ENCODE measurements at regions not wholly inside any gene's neighbourhood (a gene's known extent, or its start where the extent isn't known, plus 50 kb on each side); places are given as distances from the start of the nearest gene placed in this dataset.

DNA sequence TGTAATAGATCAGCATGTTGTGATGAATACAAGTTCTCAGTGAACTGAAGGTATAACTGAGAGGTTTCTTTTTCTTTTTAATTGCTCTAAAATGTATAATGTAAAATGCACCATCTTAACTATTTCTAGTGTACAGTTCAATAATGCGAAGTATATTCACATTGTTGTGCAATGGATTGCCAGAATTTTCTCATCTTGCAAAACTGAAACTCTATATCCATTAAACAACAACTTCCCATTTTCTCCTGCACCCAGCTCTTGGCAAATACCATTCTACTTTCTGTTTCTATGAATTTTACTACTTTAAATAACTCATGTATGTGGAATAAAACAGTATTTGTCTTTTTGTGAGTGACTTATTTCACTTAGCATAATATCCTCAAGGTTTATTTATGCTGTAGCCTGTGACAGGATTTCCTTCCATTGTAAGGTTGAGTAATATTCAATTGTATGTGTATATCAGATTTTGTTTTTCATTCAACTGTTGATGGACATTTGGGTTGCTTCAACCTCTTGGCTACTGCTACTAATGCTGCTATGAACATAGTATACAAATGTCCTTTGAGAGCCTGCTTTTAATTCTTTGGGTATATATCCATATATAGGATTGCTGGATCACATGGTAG lies 53.5 kb upstream of the NPFFR2 start:
- TF ChIP-seq, protein P1, sequence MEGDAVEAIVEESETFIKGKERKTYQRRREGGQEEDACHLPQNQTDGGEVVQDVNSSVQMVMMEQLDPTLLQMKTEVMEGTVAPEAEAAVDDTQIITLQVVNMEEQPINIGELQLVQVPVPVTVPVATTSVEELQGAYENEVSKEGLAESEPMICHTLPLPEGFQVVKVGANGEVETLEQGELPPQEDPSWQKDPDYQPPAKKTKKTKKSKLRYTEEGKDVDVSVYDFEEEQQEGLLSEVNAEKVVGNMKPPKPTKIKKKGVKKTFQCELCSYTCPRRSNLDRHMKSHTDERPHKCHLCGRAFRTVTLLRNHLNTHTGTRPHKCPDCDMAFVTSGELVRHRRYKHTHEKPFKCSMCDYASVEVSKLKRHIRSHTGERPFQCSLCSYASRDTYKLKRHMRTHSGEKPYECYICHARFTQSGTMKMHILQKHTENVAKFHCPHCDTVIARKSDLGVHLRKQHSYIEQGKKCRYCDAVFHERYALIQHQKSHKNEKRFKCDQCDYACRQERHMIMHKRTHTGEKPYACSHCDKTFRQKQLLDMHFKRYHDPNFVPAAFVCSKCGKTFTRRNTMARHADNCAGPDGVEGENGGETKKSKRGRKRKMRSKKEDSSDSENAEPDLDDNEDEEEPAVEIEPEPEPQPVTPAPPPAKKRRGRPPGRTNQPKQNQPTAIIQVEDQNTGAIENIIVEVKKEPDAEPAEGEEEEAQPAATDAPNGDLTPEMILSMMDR (IDR thresholded peaks at IDR 0.05; ENCODE audit: low read length): no peak
- TF ChIP-seq EZH2 (optimal IDR thresholded peaks at IDR 0.05; ENCODE audit: low read depth, low read length): no peak
